ENCODE measurements at regions not wholly inside any gene's neighbourhood (a gene's known extent, or its start where the extent isn't known, plus 50 kb on each side); places are given as distances from the start of the nearest gene placed in this dataset.
A peak's percentile ranks its signal among the peaks of the same experiment; 100 is the strongest.

GRCh38 chr5:165477546-165477945 is 1972.1 kb downstream of the MAT2B start:
- no peak overlapping the region for H3K4me3 ChIP-seq
- H3K36me3 ChIP-seq (replicated peaks in 1 of 2) = no peaks in the 10 kb centered on the region
- no peak for DNase-seq
- no peak overlapping the region for H3K27ac ChIP-seq
- no peak for TF ChIP-seq CTCF (IDR thresholded peaks at IDR 0.05)
- no peak for TF ChIP-seq POLR2A (IDR thresholded peaks at IDR 0.05)
- intact Hi-C loops (cut with DNase I) = no loop called here
- no peaks in the 10 kb centered on the region for H3K9me3 ChIP-seq (replicated peaks in 1 of 3)
- 57 to 77% (median 74%) methylated on average over 3 of the region's 3 CpGs for WGBS, 4 donors
- no peaks in the 10 kb centered on the region for H3K27me3 ChIP-seq
- H3K4me1 ChIP-seq (replicated peaks in 1 of 2) = no peaks in the 10 kb centered on the region

- H3K27me3 ChIP-seq = no peaks in the 10 kb centered on the region
- H3K4me1 ChIP-seq (replicated peaks in 1 of 2) = no peaks in the 10 kb centered on the region
- no peak for DNase-seq
- H3K4me3 ChIP-seq = no peak overlapping the region
- TF ChIP-seq POLR2A (IDR thresholded peaks at IDR 0.05) (no peak), CTCF (IDR thresholded peaks at IDR 0.05) (no peak)
- no peaks in the 10 kb centered on the region for H3K36me3 ChIP-seq (replicated peaks in 1 of 2)
- WGBS, 4 donors = 23 to 34% (median 26%) methylated on average over 5 of the region's 5 CpGs
- no peak overlapping the region for H3K27ac ChIP-seq
- no peaks in the 10 kb centered on the region for H3K9me3 ChIP-seq (replicated peaks in 1 of 3)
- intact Hi-C loops (cut with DNase I) = no loop called here
Measured at GRCh38 chr5:165495829-165496380, 1990.5 kb downstream of the MAT2B start.

GRCh38 chr5:165497707-165498106 is 1992.3 kb downstream of the MAT2B start:
- intact Hi-C loops (cut with DNase I) = no loop called here
- TF ChIP-seq CTCF (IDR thresholded peaks at IDR 0.05) = peak in 3 of 6 experiments; percentile 10 to 18 (median 12)
- TF ChIP-seq POLR2A (IDR thresholded peaks at IDR 0.05) = no peak

GRCh38 chr5:165502893-165503691 is 1997.7 kb downstream of the MAT2B start:
- WGBS, 4 donors = 56 to 59% (median 58%) methylated on average over 11 of the region's 11 CpGs
- H3K4me3 ChIP-seq = peak overlapping the region in 1 of 4 donors; percentile 37
- H3K9me3 ChIP-seq (replicated peaks in 1 of 3) = no peaks in the 10 kb centered on the region
- H3K27ac ChIP-seq = no peak overlapping the region
- H3K36me3 ChIP-seq (replicated peaks in 1 of 2) = no peaks in the 10 kb centered on the region
- no peak for DNase-seq
- intact Hi-C loops (cut with DNase I) = no loop called here
- no peak for TF ChIP-seq CTCF (IDR thresholded peaks at IDR 0.05)
- TF ChIP-seq POLR2A (IDR thresholded peaks at IDR 0.05) = no peak
- no peaks in the 10 kb centered on the region for H3K4me1 ChIP-seq (replicated peaks in 1 of 2)
- H3K27me3 ChIP-seq = no peaks in the 10 kb centered on the region

More at GRCh38 chr5:165497707-165498106, 1992.3 kb downstream of the MAT2B start:
- Histone ChIP-seq H3K4me3 (no peak overlapping the region), H3K9me3 (replicated peaks in 1 of 3) (no peaks in the 10 kb centered on the region), H3K27me3 (no peaks in the 10 kb centered on the region), H3K27ac (no peak overlapping the region), H3K36me3 (replicated peaks in 1 of 2) (no peaks in the 10 kb centered on the region), H3K4me1 (replicated peaks in 1 of 2) (no peaks in the 10 kb centered on the region)
- DNase-seq = no peak
- WGBS, 4 donors = 42 to 46% (median 45%) methylated on average over 5 of the region's 5 CpGs
